IMR-90 (cell line): ENCODE measurements at regions not wholly inside any gene's neighbourhood (a gene's known extent, or its start where the extent isn't known, plus 50 kb on each side); places are given as distances from the start of the nearest gene placed in this dataset.

Experiments
- ATAC-seq: fragments of 200-7000 bp; cut with Tn5 transposase; 2 replicates; pipeline ENCODE4 v1.9.1; 2020; ENCODE audit warnings: low read depth, mild to moderate bottlenecking, moderate library complexity
- BruUV-seq: library from RNA; stranded (reverse); fragments of 400-500 nt; replicated peaks from 2 replicates; lab custom pipeline; 2021; lab: Mats Ljungman, UMichigan
- CTCF ChIA-PET: fragments of 300-600 bp; formaldehyde crosslinking; extraction: SDS; loops from one replicate; lab custom pipeline; 2021; ENCODE audit warnings: antibody characterized with exemption; lab: Yijun Ruan, JAX
- POLR2A ChIA-PET: fragments of 300-600 bp; sonication (Branson Sonifier 250); formaldehyde crosslinking; loops from one replicate; lab custom pipeline; 2022; ENCODE audit warnings: antibody characterized with exemption; ENCODE audit not compliant: unreplicated experiment; lab: Charles Lee
- DNase-seq: peaks from one replicate; pipeline ENCODE4 v3.0.0; 2013
- H2AFZ ChIP-seq: replicated peaks from 2 replicates; pipeline ENCODE3; 2013; ENCODE audit warnings: low read length, mild to moderate bottlenecking; ENCODE audit not compliant: poor library complexity
- H2AK5ac ChIP-seq: 2 replicates; pipeline ENCODE4 v1.6.1; 2013; ENCODE audit warnings: low read depth, low read length, inconsistent platforms
- H2AK9ac ChIP-seq: replicated peaks from 2 replicates; pipeline ENCODE3; 2013; ENCODE audit warnings: mild to moderate bottlenecking, low read depth, low read length, moderate library complexity; ENCODE audit not compliant: poor library complexity
- H2BK120ac ChIP-seq: 2 replicates; pipeline ENCODE4 v1.6.1; 2013; ENCODE audit warnings: low read depth, low read length, inconsistent platforms
- H2BK15ac ChIP-seq: 3 replicates; pipeline ENCODE4 v1.6.1; 2013; ENCODE audit warnings: low read depth, low read length, inconsistent platforms
- H2BK20ac ChIP-seq: 2 replicates; pipeline ENCODE4 v1.6.1; 2013; ENCODE audit warnings: low read depth, mild to moderate bottlenecking, inconsistent platforms, low read length, moderate library complexity
- H2BK5ac ChIP-seq: 2 replicates; pipeline ENCODE4 v1.6.1; 2013; ENCODE audit warnings: mild to moderate bottlenecking, low read depth, low read length, inconsistent platforms; ENCODE audit not compliant: poor library complexity, severe bottlenecking
- H3K14ac ChIP-seq: replicated peaks from 2 replicates; pipeline ENCODE4 v1.6.1; 2013; ENCODE audit warnings: low read depth, low read length, inconsistent platforms
- H3K18ac ChIP-seq: 2 replicates; pipeline ENCODE4 v1.6.1; 2013; ENCODE audit warnings: low read depth, low read length, control low read depth
- H3K23ac ChIP-seq: 2 replicates; pipeline ENCODE4 v1.6.1; 2013; ENCODE audit warnings: low read depth, low read length, inconsistent platforms
- H3K27ac ChIP-seq: 2 replicates; pipeline ENCODE4 v1.5.1; 2013; ENCODE audit warnings: mild to moderate bottlenecking, control low read depth, low read length; ENCODE audit not compliant: insufficient read depth
- H3K27me3 ChIP-seq: 2 replicates; pipeline ENCODE4 v1.6.1; 2013; ENCODE audit warnings: low read length; ENCODE audit not compliant: control insufficient read depth, insufficient read depth
- H3K36me3 ChIP-seq: 2 replicates; pipeline ENCODE4 v1.6.1; 2013; ENCODE audit warnings: low read length, mixed read lengths; ENCODE audit not compliant: control insufficient read depth, insufficient read depth
- H3K4ac ChIP-seq: 2 replicates; pipeline ENCODE4 v1.6.1; 2013; ENCODE audit warnings: low read depth, low read length, inconsistent platforms
- H3K4me1 ChIP-seq: 2 replicates; pipeline ENCODE4 v1.6.1; 2013; ENCODE audit warnings: low read length, mixed read lengths; ENCODE audit not compliant: control insufficient read depth, insufficient read depth
- H3K4me2 ChIP-seq: 2 replicates; pipeline ENCODE4 v1.6.1; 2013; ENCODE audit warnings: low read depth, mild to moderate bottlenecking, control low read depth, low read length, moderate library complexity
- H3K4me3 ChIP-seq: 2 replicates; pipeline ENCODE4 v1.5.1; 2013; ENCODE audit warnings: low read depth, mild to moderate bottlenecking, control low read depth, low read length, moderate library complexity; ENCODE audit not compliant: insufficient read depth
- H3K56ac ChIP-seq: 2 replicates; pipeline ENCODE4 v1.6.1; 2013; ENCODE audit warnings: low read length, inconsistent platforms; ENCODE audit not compliant: insufficient read depth; ENCODE audit errors: extremely low read depth
- H3K79me1 ChIP-seq, 2 experiments: 2 replicates each; pipeline ENCODE4 v1.6.1; 2013; ENCODE audit warnings: low read length in 2 of 2, inconsistent platforms in 1 of 2, low read depth in 1 of 2
- H3K9ac ChIP-seq: 2 replicates; pipeline ENCODE4 v1.6.1; 2013; ENCODE audit warnings: low read depth, low read length, control low read depth
- H3K9me1 ChIP-seq: 2 replicates; pipeline ENCODE4 v1.6.1; 2013; ENCODE audit warnings: low read length, inconsistent platforms; ENCODE audit not compliant: insufficient read depth
- H3K9me3 ChIP-seq: 2 replicates; pipeline ENCODE4 v1.6.1; 2013; ENCODE audit warnings: low read length; ENCODE audit not compliant: control insufficient read depth, insufficient read depth
- H4K20me1 ChIP-seq: 2 replicates; pipeline ENCODE4 v1.6.1; 2013; ENCODE audit warnings: low read length, inconsistent platforms; ENCODE audit not compliant: insufficient read depth
- H4K5ac ChIP-seq: 2 replicates; pipeline ENCODE4 v1.6.1; 2013; ENCODE audit warnings: mild to moderate bottlenecking, low read depth, low read length, control low read depth
- H4K8ac ChIP-seq, 2 experiments: 2 replicates each; pipeline ENCODE4 v1.6.1; 2013; ENCODE audit warnings: low read depth in 2 of 2, low read length in 2 of 2, control low read depth in 1 of 2, inconsistent platforms in 1 of 2
- H4K91ac ChIP-seq: 2 replicates; pipeline ENCODE4 v1.6.1; 2013; ENCODE audit warnings: low read depth, low read length, inconsistent platforms; ENCODE audit not compliant: insufficient read depth
- CEBPB ChIP-seq: IDR thresholded peaks from 2 replicates; pipeline ENCODE4 v1.6.1; 2012; ENCODE audit warnings: low read depth, low read length, improper control_type of control experiment
- CHD1 ChIP-seq: IDR thresholded peaks from 2 replicates; pipeline ENCODE4 v1.6.1; 2012; ENCODE audit warnings: low read depth, low read length, improper control_type of control experiment
- CTCF ChIP-seq: conservative IDR thresholded peaks from 2 replicates; pipeline ENCODE4 v1.5.1; 2012; ENCODE audit warnings: mild to moderate bottlenecking, low read depth, low read length, improper control_type of control experiment
- MAFK ChIP-seq: IDR thresholded peaks from 2 replicates; pipeline ENCODE4 v1.6.1; 2012; ENCODE audit warnings: low read depth, low read length, improper control_type of control experiment
- RCOR1 ChIP-seq: IDR thresholded peaks from 2 replicates; pipeline ENCODE4 v1.6.1; 2012; ENCODE audit warnings: mild to moderate bottlenecking, low read length, improper control_type of control experiment; ENCODE audit not compliant: insufficient replicate concordance
- RFX5 ChIP-seq: IDR thresholded peaks from 2 replicates; pipeline ENCODE4 v1.8.0; 2012; ENCODE audit warnings: low read depth, mild to moderate bottlenecking, low read length, moderate library complexity
- USF2 ChIP-seq: fragments of 150-350 bp; IDR thresholded peaks from 2 replicates; pipeline ENCODE4 v1.6.1; 2017; ENCODE audit warnings: mild to moderate bottlenecking, antibody characterized with exemption, low read length, low read depth
- WGBS, 2 experiments: methylation state at CpG; one replicate each; pipeline versions ENCODE4 v1.1.5 to v1.1.7; 2013; ENCODE audit warnings: missing lambda C conversion rate in 2 of 2; ENCODE audit not compliant: insufficient read length in 1 of 2; ENCODE audit errors: extremely low coverage in 2 of 2; 5-methylcytosine and 5-hydroxymethylcytosine counted together
- dilution Hi-C: fragments of 300-500 bp; cut with HindIII; formaldehyde crosslinking; loops from one replicate; pipeline ENCODE4 v1.14.3; 2018; ENCODE audit warnings: low sequenced_read_pairs; ENCODE audit not compliant: unreplicated experiment
- in situ Hi-C: fragments of 300-500 bp; cut with MboI; formaldehyde crosslinking; loops from 3 replicates; pipeline ENCODE4 v1.14.3; 2019; ENCODE audit warnings: low sequenced_read_pairs, inconsistent platforms, mixed read lengths
- intact Hi-C: fragments of 100-400 bp; cut with micrococcal nuclease; formaldehyde crosslinking; loops from 2 replicates; pipeline ENCODE4 v1.10.0; 2022

GRCh38 chr14:37974421-37974820 lies 233.3 kb upstream of the SSTR1 start:
- H2BK20ac ChIP-seq, result no peak overlapping the region
- H3K79me1 ChIP-seq, result no peaks in the 10 kb centered on the region
- H3K27ac ChIP-seq, result no peak overlapping the region
- H2BK120ac ChIP-seq, result no peak overlapping the region
- no peak overlapping the region for H3K14ac ChIP-seq
- no peaks in the 10 kb centered on the region for H3K27me3 ChIP-seq
- H3K9ac ChIP-seq, result no peak overlapping the region
- ChIA-PET CTCF (no interaction called here), POLR2A (no interaction called here)
- H4K8ac ChIP-seq, result no peak overlapping the region
- no peak overlapping the region for H4K91ac ChIP-seq
- H4K20me1 ChIP-seq, result no peaks in the 10 kb centered on the region
- no peak for ATAC-seq
- dilution Hi-C loops, result no loop called here
- no peaks in the 10 kb centered on the region for H3K36me3 ChIP-seq
- no peak overlapping the region for H4K5ac ChIP-seq
- no peak overlapping the region for H2AK9ac ChIP-seq
- no peak overlapping the region for H3K4ac ChIP-seq
- no peak overlapping the region for H2AK5ac ChIP-seq
- intact Hi-C loops, result no loop called here
- no peak overlapping the region for H2AFZ ChIP-seq
- no peak overlapping the region for H3K56ac ChIP-seq
- no peaks in the 10 kb centered on the region for H3K9me3 ChIP-seq
- no peak overlapping the region for H2BK5ac ChIP-seq
- DNase-seq, result no peak
- no TSS peak for BruUV-seq
- no peak overlapping the region for H2BK15ac ChIP-seq
- H3K4me2 ChIP-seq, result no peak overlapping the region
- no peak overlapping the region for H3K18ac ChIP-seq
- no peak overlapping the region for H3K4me3 ChIP-seq
- in situ Hi-C loops, result no loop called here
- H3K4me1 ChIP-seq, result no peaks in the 10 kb centered on the region
- no peak overlapping the region for H3K23ac ChIP-seq
- WGBS, 2 experiments, result no CpG with 5 or more reads among the region's 1 CpG
- no peaks in the 10 kb centered on the region for H3K9me1 ChIP-seq
- TF ChIP-seq MAFK (no peak), RFX5 (no peak), CTCF (no peak), RCOR1 (no peak), CEBPB (no peak), USF2 (no peak), CHD1 (no peak)
